ENCODE measurements at regions not wholly inside any gene's neighbourhood (a gene's known extent, or its start where the extent isn't known, plus 50 kb on each side); places are given as distances from the start of the nearest gene placed in this dataset.

DNA sequence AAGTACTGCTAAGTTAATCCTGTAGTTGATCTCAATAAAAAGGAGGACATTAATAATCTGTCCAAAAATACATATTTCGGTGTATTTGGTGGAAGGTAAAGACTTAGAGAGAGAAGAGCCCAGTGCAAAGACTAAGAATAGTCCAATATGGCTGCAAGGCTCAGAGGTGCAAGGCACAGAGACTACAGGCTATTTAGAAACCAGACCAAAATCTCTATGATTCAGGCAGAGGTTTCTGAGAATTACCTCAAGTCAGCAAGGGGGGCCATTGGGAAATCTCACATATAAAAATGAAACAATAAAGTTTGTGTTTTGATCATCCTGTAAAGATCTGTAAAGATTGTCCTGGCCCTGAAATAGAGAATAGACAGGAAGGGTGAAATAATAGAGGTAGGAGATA, 1173.0 kb downstream of the VRK1 start:
- TF ChIP-seq POLR2AphosphoS5 (IDR thresholded peaks at IDR 0.05; ENCODE audit: low read depth, low read length) (no peak), POLR2A (IDR thresholded peaks at IDR 0.05; ENCODE audit: low read depth, low read length) (no peak), TAF1 (IDR thresholded peaks at IDR 0.05; ENCODE audit: low read depth, low read length) (no peak), SPI1 (IDR thresholded peaks at IDR 0.05; ENCODE audit: low read depth, low read length) (no peak), POU2F2 (IDR thresholded peaks at IDR 0.05; ENCODE audit: low read depth, low read length) (no peak)

All from GM12891 (cell line).